Tibial nerve (tissue), 4 donors: ENCODE measurements at regions not wholly inside any gene's neighbourhood (a gene's known extent, or its start where the extent isn't known, plus 50 kb on each side); places are given as distances from the start of the nearest gene placed in this dataset.

Experiments used
- CTCF ChIP-seq, 5 experiments: fragments of 200-600 bp in 3 of 5; fragments of 450-650 bp in 2 of 5; sonication (generic) in 3 of 5; IDR thresholded peaks; one replicate each; pipeline ENCODE4 v1.5.1; 2016 to 2019; ENCODE audit warnings: antibody characterized with exemption in 5 of 5, mild to moderate bottlenecking in 3 of 5, moderate library complexity in 2 of 5
- EP300 ChIP-seq, 2 donors: sonication (generic); formaldehyde crosslinking; IDR thresholded peaks; one replicate each; pipeline ENCODE4 v1.6.1; 2017; ENCODE audit warnings: antibody characterized with exemption in 2 of 2, mild to moderate bottlenecking in 1 of 2
- POLR2A ChIP-seq, 2 donors: fragments of 450-650 bp; IDR thresholded peaks; one replicate each; pipeline ENCODE4 v1.6.1; 2017; ENCODE audit warnings: antibody characterized with exemption in 2 of 2, mild to moderate bottlenecking in 2 of 2, moderate library complexity in 2 of 2

GRCh38 chr13:103145442-103145841, 79.2 kb upstream of the SLC10A2 start:
- TF ChIP-seq POLR2A (IDR thresholded peaks at IDR 0.05) (no peak), CTCF (IDR thresholded peaks at IDR 0.05) (no peak), EP300 (IDR thresholded peaks at IDR 0.05) (no peak)
